Stimulated activated CD4-positive, alpha-beta T cell treated with anti-CD3 and anti-CD28 coated beads, Interleukin-15, amount 100 ng/mL, for 48 hours (primary cell): ENCODE measurements at regions not wholly inside any gene's neighbourhood (a gene's known extent, or its start where the extent isn't known, plus 50 kb on each side); places are given as distances from the start of the nearest gene placed in this dataset.
A peak's percentile ranks its signal among the peaks of the same experiment; 100 is the strongest.

Source experiments
- DNase-seq, 2 donors: peaks; one replicate each; pipeline ENCODE4 v3.0.0-alpha.2; 2020; ENCODE audit warnings: low read depth in 2 of 2

DNA sequence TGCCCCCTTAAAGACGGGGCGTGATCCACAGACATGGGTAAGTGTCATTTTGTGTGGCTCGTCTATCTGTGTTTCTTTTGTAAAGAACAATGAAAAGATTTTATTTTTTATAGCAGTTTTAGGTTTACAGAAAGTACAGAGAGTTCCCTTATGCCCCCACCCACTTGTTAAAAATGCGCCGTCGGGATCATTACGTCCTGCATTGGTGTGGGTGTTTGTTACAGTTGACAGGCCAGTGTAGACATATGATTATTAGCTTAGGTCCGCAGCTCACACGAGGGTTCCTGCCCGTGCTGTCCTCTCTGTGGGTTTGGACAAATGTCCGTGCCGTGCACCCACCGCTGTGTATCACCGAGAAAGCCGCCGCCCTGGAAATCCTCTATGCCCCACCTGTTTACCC, 50.5 kb downstream of the RGS12 start:
- no peak for DNase-seq

DNA sequence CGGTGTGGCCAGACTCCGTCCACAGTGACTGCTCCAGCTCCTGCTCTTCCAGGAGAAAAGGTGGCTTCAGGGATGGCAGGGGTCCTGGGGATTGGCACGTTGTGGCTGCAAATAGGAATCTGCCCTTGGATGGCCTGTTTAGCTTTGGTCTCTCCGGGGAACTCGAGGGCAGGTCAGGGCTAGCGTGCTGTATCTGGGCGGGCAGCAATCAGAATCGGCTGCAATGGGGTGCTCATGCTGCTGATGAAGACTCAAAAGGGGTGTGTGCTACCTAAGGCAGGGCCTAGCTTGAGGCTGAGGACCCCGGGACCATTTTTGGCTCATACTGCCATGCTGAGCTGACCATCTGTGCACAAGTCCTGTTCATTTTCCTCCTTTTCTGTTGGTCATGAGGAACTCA, 51.3 kb downstream of the RGS12 start:
- DNase-seq: no peak

DNA sequence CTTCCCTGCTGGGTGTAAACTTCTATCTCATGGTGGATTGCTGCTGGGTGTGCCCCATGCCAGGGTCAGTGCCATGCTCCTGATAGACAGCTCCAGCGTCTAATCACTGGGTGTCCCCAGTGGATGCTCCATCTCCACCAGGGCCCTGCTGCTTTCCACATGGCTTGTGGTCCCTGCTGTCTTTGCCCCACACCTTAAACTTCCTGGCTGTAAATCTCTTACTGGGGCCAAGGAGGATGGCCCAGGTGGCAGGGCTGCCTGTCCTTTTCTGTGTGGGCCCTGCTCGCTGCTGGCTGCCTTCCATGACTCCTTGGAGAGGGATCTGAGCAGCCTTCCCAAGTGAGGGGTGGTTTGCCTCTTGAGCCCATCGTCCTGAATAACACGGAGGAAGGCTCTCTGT, 51.8 kb downstream of the RGS12 start:
- DNase-seq: no peak

DNA sequence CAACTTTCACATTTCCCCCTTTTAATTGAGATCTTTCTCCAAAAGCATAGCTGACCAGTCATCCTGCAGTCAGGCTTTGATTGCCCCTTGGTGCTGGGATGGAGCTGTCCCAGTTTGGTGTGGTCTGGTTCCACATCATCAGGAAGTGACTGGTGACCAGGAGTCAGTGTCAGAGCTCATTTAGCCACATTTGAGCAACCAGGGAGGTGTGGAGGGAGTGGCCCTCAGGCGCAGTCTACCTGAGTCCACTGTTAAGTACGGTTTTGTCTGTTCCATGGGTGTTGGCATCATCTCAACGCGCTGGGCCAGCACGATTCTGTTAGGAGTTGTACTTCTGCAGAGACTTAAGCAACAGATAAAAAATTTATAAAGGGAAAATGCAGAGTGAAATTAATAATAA, 52.6 kb downstream of the RGS12 start:
- DNase-seq: no peak

GRCh38 chr4:3346146-3346545, 53.3 kb downstream of the RGS12 start:
- DNase-seq: peak in 1 of 2 donors; percentile 27

GRCh38 chr4:3347871-3348270, 55.0 kb downstream of the RGS12 start:
- no peak for DNase-seq

DNA sequence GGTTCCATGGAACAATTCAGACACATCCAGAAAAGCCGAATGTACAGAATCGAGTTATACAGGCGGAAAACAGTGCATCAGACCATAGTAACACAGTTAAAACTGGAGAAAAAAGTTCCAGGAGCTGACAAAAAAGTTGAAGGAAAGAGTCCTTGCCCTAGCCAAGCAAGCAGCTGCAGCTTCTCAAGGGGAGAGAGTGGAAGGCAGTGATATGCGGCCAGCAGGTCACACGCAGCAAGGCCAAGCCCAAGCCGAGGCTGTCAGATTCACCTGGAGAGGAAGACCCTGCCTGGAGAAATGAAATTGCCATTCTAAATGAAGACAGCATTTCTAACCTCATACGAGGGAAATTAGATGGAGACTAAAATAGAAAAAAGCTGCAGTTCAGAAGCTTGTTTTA, 55.8 kb downstream of the RGS12 start:
- DNase-seq: no peak

GRCh38 chr4:3349116-3349515, 56.3 kb downstream of the RGS12 start:
- DNase-seq: no peak

GRCh38 chr4:3351997-3352396, 59.2 kb downstream of the RGS12 start:
- DNase-seq: no peak

- DNase-seq: no peak
Observed at GRCh38 chr4:3352505-3352904, 59.7 kb downstream of the RGS12 start.

DNA sequence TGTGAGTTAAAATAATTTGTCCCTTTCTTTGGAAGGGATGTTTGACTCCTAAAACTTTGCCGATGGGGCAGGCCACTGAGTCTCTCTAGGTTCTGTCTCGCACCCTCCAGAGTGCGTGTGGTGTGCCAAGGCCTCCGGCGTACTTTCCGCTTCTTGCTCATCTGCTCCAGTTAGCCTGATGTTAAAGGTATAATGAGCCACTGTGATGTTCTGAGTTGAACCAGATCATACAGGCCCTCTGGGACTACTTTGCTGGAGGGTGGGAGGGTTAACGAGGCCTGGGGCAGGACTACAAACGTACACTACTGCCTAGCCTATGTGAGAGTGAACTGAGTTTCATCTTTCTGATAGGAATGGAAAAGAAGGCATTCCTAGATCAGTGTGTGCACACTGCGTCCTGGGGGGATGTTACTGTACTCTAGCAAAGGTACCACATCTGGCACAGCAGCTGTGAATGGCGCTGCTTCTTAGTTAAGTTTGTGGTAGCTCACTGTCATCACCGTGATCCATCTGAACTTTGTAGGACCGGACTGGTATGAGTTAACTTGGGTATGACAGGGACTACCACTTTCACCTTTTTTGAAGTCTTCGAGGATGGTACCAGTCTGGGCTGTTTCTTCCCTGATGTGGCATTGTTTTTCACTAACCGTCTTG, 60.2 kb downstream of the RGS12 start:
- DNase-seq: no peak

DNA sequence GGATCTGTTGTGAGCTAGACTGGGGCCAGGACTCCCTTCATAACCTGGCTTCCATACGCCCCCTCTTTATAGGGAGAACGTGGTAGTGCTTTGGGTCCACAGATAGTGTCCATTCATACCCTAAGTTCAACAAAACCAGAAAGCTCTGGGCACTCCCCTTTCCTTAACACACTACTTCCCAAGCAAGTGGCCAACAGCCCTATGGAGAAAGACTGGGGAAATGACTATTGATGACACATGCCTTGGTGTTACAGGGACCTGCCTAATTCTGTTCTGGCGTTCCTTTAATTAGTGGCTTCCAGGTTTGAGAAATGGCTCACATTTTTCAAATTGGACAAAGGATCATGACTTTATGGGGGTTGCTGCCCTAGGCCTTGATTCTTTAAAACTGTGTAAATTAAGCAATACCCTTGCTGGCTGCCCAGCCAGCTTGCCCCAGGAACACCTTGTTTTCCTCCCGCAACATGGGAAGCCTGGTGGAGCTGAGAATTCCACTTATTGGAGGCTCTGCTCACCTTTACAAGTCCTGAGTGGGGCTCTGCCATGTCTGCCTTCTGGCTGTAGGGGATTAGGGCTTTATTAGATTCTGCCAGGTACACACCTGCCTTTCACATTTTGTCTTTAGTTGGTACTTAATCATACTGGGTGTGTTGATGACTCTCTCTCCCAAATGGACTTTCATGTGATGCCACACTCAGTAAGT, 61.1 kb downstream of the RGS12 start:
- DNase-seq: no peak

GRCh38 chr4:3354455-3354811, 61.6 kb downstream of the RGS12 start:
- DNase-seq: no peak

GRCh38 chr4:3355266-3355748, 62.5 kb downstream of the RGS12 start:
- DNase-seq: no peak

DNA sequence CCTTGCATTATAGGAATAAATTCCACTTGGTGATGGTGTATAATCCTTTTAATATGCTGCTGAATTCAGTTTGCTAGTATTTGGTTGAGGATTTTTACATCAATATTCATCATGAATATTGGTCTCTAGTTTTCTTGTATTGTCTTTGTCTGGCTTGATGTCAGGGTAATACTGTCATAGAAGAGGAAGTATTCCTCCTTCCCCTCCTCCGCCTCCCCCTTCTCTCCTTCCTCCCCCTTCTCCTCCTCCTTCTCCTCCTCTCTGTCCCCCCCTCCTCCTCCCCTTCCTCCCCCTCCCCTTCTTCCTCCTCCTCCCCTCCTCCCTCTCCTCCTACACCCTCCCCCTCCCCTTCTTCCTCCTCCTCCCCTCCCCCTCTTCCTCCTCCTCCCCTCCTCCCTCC, 65.8 kb downstream of the RGS12 start:
- DNase-seq: no peak

DNA sequence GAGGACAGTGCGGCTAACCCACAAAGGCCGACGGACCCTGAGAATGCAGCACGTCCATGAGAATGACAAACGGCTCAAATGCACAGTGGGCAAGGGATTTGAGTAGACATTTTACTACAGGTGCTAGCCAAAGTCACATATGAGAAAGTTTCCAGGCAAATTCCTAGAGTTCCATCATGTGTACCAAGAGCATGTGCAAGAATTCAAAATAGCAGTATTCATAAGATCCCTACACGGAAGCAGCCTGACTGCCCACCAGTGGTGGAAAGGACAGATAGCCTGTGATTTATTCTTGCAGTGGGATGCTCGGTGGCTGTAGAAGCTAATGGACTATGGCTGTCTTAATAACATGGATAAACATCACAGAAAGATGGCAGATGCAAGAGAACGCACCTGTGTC, 68.0 kb downstream of the RGS12 start:
- no peak for DNase-seq

GRCh38 chr4:3361406-3361805, 68.6 kb downstream of the RGS12 start:
- DNase-seq: no peak

DNA sequence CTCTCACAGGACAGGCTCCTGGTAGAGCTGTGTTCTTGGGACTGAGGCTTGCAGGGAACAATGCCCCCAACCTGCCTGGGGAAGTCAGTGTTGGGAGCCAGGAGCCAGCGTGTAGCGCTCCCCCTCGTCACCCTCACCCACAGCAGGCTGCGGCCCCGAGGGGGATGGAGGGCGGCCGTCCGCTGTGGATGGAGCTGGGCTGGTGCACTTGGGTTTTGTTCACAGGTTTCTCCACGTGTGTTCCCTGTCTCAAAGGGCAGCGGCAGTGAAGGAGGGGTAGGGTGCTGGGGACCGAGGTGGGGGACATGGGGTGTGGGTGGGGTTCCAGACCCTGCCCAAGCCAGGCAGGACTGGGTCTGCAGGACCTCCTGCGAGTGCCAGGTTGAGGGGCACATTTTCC, 69.1 kb downstream of the RGS12 start:
- DNase-seq: no peak

GRCh38 chr4:3362431-3363287, 69.8 kb downstream of the RGS12 start:
- DNase-seq: no peak

DNA sequence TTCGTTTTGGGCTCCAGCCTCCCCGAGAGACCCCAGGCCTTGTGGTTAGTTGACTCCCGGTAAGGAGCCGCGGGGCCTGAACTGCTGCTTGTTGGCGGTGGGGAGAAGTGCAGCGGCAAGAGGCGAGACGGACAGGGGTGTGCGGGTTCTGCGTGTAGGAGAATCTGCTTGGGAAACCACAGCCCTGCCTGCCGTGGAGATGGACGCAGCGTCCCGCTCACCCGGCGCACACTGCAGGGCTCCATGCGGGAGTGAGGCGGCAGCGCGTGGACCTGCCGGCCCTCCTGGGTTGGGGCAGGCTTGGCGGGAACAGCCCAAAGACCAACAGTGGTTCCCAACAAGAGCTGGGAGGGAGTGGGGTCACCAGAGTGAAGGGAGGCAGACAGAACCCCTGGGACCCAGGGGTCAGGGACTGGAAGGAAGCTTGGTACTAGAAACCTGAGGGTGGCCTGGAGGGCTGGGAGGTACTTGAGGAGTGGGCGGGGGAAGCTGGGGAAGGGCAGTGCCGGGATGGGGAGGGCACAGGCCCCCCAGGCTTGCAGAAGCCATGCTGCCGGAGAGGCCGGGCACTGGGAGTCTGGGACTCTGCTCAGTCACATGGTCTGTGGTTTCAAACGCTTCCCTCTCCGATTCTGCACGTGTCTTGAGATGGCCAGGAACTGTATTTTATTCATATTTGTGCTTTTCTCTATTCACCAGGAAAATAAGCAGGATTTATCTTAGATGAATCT, 70.8 kb downstream of the RGS12 start:
- no peak for DNase-seq

GRCh38 chr4:3364199-3364598, 71.4 kb downstream of the RGS12 start:
- no peak for DNase-seq
